Nephron progenitor cell (in vitro differentiated cells): ENCODE measurements at regions not wholly inside any gene's neighbourhood (a gene's known extent, or its start where the extent isn't known, plus 50 kb on each side); places are given as distances from the start of the nearest gene placed in this dataset.
A peak's percentile ranks its signal among the peaks of the same experiment; 100 is the strongest.

Experiments
- DNase-seq: peaks from one replicate; pipeline ENCODE4 v3.0.0; 2021
- H3K27ac Mint-ChIP-seq: 2 replicates; pipeline ENCODE4 v1.8.0; 2021; ENCODE audit warnings: mild to moderate bottlenecking, moderate library complexity, mixed read lengths
- H3K27me3 Mint-ChIP-seq: 2 replicates; pipeline ENCODE4 v1.8.0; 2021; ENCODE audit warnings: mild to moderate bottlenecking, low read depth, mixed read lengths; ENCODE audit not compliant: poor library complexity
- H3K36me3 Mint-ChIP-seq: 2 replicates; pipeline ENCODE4 v1.8.0; 2021; ENCODE audit warnings: low read depth, mixed read lengths
- H3K4me1 Mint-ChIP-seq: 2 replicates; pipeline ENCODE4 v1.8.0; 2021; ENCODE audit warnings: mixed read lengths
- H3K4me3 Mint-ChIP-seq: 2 replicates; pipeline ENCODE4 v1.8.0; 2021; ENCODE audit warnings: mild to moderate bottlenecking, moderate library complexity, mixed read lengths
- H3K9me3 Mint-ChIP-seq: 2 replicates; pipeline ENCODE4 v1.8.0; 2021; ENCODE audit warnings: mild to moderate bottlenecking, moderate library complexity, mixed read lengths
- TF ChIP-seq, protein P1 (sequence below): fragments of 200-600 bp; sonication (generic); IDR thresholded peaks from 2 replicates; pipeline ENCODE4 v1.5.0; 2021; ENCODE audit warnings: antibody characterized with exemption

DNA sequence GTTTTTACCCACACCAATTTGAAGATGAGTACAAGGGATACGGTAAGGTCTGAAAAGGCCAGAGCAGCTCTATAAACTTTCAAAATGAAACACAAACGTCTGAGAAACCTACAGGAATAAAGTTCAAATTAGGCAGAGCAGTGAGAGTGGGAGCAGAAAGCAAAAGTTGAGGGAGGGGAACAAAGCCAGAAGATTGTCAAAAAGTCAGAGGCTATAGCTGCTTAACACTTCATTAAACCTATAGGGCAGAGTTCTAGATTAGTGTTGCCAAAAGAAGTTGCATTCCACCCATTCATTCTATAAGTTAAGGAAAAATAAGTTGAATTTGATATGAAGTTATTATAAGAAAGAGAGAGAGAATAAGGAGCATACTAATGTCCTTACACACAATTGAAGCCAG is 309.6 kb upstream of the CD180 start:
- Mint-ChIP-seq H3K9me3 (peaks cover 6% of the 10 kb centered on the region), H3K4me1 (no peaks in the 10 kb centered on the region), H3K36me3 (no peaks in the 10 kb centered on the region), H3K27me3 (no peaks in the 10 kb centered on the region), H3K4me3 (no peak overlapping the region), H3K27ac (peak overlapping the region; percentile 6)
- TF ChIP-seq, protein P1, sequence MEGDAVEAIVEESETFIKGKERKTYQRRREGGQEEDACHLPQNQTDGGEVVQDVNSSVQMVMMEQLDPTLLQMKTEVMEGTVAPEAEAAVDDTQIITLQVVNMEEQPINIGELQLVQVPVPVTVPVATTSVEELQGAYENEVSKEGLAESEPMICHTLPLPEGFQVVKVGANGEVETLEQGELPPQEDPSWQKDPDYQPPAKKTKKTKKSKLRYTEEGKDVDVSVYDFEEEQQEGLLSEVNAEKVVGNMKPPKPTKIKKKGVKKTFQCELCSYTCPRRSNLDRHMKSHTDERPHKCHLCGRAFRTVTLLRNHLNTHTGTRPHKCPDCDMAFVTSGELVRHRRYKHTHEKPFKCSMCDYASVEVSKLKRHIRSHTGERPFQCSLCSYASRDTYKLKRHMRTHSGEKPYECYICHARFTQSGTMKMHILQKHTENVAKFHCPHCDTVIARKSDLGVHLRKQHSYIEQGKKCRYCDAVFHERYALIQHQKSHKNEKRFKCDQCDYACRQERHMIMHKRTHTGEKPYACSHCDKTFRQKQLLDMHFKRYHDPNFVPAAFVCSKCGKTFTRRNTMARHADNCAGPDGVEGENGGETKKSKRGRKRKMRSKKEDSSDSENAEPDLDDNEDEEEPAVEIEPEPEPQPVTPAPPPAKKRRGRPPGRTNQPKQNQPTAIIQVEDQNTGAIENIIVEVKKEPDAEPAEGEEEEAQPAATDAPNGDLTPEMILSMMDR, result no peak
- DNase-seq, result no peak

DNA sequence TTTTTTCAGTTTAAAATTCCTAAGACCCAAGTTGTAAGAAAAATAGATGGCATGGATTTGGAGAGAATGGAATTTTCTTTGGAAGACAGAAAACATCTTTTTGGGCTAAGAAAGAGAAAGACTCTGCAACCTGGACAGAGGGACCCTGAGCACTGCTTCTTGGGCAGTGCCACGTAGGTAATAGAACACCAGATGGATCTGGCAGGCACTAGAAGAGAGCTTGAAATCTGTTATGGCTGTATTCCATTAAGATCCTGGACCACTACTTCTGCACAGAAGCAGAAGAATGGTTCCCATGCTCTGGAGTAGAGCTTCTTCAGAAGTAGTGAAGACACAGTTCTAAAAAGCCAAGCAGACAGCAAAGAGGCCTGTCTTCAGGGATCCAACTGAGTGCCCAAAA is 306.4 kb upstream of the CD180 start:
- Mint-ChIP-seq H3K27me3 (no peaks in the 10 kb centered on the region), H3K36me3 (peaks cover 16% of the 10 kb centered on the region), H3K27ac (no peak overlapping the region), H3K4me3 (no peak overlapping the region), H3K4me1 (no peaks in the 10 kb centered on the region), H3K9me3 (peaks cover 28% of the 10 kb centered on the region)
- TF ChIP-seq, protein P1, result no peak
- DNase-seq, result no peak

- H3K36me3 Mint-ChIP-seq, result peaks cover 16% of the 10 kb centered on the region
- no peak for DNase-seq
- no peak overlapping the region for H3K27ac Mint-ChIP-seq
- H3K4me3 Mint-ChIP-seq, result no peak overlapping the region
- peaks cover 22% of the 10 kb centered on the region for H3K9me3 Mint-ChIP-seq
- TF ChIP-seq, protein P1, result no peak
- H3K27me3 Mint-ChIP-seq, result peaks cover 2% of the 10 kb centered on the region
- peaks cover 28% of the 10 kb centered on the region for H3K4me1 Mint-ChIP-seq
Observed at GRCh38 chr5:67496051-67496450, 299.5 kb upstream of the CD180 start.

DNA sequence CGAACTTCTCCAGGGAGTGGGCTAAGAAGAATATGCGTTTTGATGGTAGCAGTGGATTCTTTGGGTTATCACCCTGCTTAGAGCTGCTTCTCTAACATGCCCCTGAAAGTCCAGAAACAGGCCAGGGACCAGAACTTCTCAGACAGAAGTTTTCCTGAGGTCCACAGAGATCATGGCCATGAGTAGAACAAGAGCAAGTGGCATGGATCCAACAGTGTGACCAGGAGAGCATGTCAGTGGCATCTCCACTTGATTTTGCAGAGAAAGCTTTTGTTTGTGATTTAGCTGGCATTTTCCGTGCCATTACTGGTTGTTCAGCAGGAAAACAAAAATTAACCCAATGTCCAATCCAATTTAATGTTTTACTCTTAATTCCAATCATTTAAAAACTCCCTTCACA is 298.5 kb upstream of the CD180 start:
- Mint-ChIP-seq H3K27me3 (peaks cover 2% of the 10 kb centered on the region), H3K4me1 (peaks cover 28% of the 10 kb centered on the region), H3K27ac (peak overlapping the region; percentile 87), H3K4me3 (no peak overlapping the region), H3K9me3 (peaks cover 17% of the 10 kb centered on the region), H3K36me3 (peaks cover 9% of the 10 kb centered on the region)
- TF ChIP-seq, protein P1, result no peak
- DNase-seq, result no peak

DNA sequence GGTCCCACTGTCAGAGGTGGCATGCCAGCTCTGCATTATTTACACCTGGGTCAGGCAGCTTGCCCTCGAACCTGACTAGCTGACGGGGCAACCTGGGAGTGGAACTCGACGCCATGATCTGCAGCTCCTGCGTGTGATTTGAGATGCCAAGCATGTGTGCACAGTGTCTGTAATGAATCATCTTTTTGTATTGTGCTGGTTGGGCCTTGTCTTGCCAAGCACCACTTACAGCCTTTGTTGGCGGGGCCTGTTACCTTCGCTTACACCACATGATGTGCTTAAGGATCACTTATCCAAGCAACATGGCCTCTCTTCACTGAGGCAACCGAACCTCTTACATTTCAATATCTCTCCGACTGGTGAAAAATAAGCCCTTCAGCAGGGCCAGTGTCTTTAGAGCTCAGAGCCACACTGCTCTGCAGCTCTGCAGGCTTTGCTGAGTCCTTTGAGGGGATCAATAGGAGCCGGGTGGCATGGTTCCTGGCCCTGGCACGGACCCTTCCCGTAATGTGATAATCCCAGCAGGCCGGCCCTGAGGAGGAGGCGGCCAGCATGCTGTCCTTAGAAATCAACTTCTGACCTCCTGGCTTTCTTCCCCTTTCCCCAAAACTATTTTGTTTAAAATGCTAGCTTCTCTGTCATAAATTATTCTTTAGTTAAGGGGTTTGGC is 297.7 kb upstream of the CD180 start:
- no peak for DNase-seq

DNA sequence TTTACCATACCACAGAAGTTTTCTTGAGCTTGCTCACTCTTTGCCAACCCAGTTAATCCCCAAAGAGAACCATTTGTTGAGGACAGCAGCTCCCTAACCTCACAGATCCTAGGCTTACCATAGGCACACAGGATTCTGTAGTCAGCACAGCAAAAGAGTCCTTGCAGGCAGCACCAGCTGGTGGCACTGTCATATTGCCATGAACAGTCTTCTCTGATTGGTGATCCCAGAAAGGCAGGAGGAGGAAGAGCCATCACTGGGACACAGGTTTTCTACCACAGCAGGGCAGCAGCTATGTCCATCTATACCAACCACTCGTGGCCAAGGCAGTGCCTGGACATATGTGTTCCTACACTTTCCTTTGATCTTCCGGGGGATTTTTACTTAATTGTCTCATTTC is 297.1 kb upstream of the CD180 start:
- H3K4me1 Mint-ChIP-seq, result peaks cover 28% of the 10 kb centered on the region
- no peak for DNase-seq
- peaks cover 2% of the 10 kb centered on the region for H3K27me3 Mint-ChIP-seq
- no peak overlapping the region for H3K27ac Mint-ChIP-seq
- H3K4me3 Mint-ChIP-seq, result no peak overlapping the region
- no peaks in the 10 kb centered on the region for H3K36me3 Mint-ChIP-seq
- peaks cover 10% of the 10 kb centered on the region for H3K9me3 Mint-ChIP-seq
- TF ChIP-seq, protein P1, result no peak

More for the DNA sequence above, 297.7 kb upstream of the CD180 start:
- TF ChIP-seq, protein P1, result no peak
- Mint-ChIP-seq H3K4me1 (peaks cover 28% of the 10 kb centered on the region), H3K9me3 (peaks cover 12% of the 10 kb centered on the region), H3K27ac (peak overlapping the region; percentile 87), H3K4me3 (no peak overlapping the region), H3K27me3 (peaks cover 2% of the 10 kb centered on the region), H3K36me3 (peaks cover 1% of the 10 kb centered on the region)
